ENCODE measurements at regions not wholly inside any gene's neighbourhood (a gene's known extent, or its start where the extent isn't known, plus 50 kb on each side); places are given as distances from the start of the nearest gene placed in this dataset.

GRCh38 chr17:77464988-77465357, 324.2 kb downstream of the SEC14L1 start:
- no peak for DNase-seq

- peak; percentile 88 for DNase-seq
These were observed 324.7 kb downstream of the SEC14L1 start for GRCh38 chr17:77465358-77466041.

GRCh38 chr17:77466140-77466539, 325.4 kb downstream of the SEC14L1 start:
- DNase-seq, result no peak

GRCh38 chr17:77466596-77467223, 325.9 kb downstream of the SEC14L1 start:
- DNase-seq, result no peak

- no peak for DNase-seq
These were observed 326.8 kb downstream of the SEC14L1 start for GRCh38 chr17:77467521-77467920.

- DNase-seq, result no peak
These were observed 328.1 kb downstream of the SEC14L1 start for GRCh38 chr17:77468897-77469296.

- DNase-seq, result no peak
These were observed 329.6 kb downstream of the SEC14L1 start for GRCh38 chr17:77470330-77470786.

- DNase-seq, result no peak
These were observed 330.3 kb downstream of the SEC14L1 start for GRCh38 chr17:77470800-77471733.

- DNase-seq, result no peak
These were observed 331.3 kb downstream of the SEC14L1 start for GRCh38 chr17:77471984-77472461.

GRCh38 chr17:77472468-77473310, 331.9 kb downstream of the SEC14L1 start:
- DNase-seq, result no peak

- no peak for DNase-seq
These were observed 333.0 kb downstream of the SEC14L1 start for GRCh38 chr17:77473615-77474226.

- DNase-seq, result no peak
These were observed 333.7 kb downstream of the SEC14L1 start for GRCh38 chr17:77474292-77474988.

GRCh38 chr17:77475016-77475976, 334.5 kb downstream of the SEC14L1 start:
- peak; percentile 82 for DNase-seq

- no peak for DNase-seq
These were observed 335.2 kb downstream of the SEC14L1 start for GRCh38 chr17:77476006-77476405.

- no peak for DNase-seq
These were observed 335.7 kb downstream of the SEC14L1 start for GRCh38 chr17:77476498-77476897.

GRCh38 chr17:77476931-77477805, 336.4 kb downstream of the SEC14L1 start:
- no peak for DNase-seq

- no peak for DNase-seq
These were observed 337.5 kb downstream of the SEC14L1 start for GRCh38 chr17:77478281-77478680.

- no peak for DNase-seq
These were observed 338.1 kb downstream of the SEC14L1 start for GRCh38 chr17:77478899-77479298.
